HUES48 (cell line): ENCODE measurements at regions not wholly inside any gene's neighbourhood (a gene's known extent, or its start where the extent isn't known, plus 50 kb on each side); places are given as distances from the start of the nearest gene placed in this dataset.
"Not testable (repeated sequence)": the region's sequence is repeated elsewhere in the genome, so short reads cannot be mapped to it uniquely, and the experiment has no call there.

Experiments used
- H3K27ac ChIP-seq: one replicate; pipeline ENCODE4 v1.7.0; 2013; ENCODE audit warnings: low read depth, low read length, inconsistent platforms
- H3K27me3 ChIP-seq: 2 replicates; pipeline ENCODE4 v1.6.1; 2013; ENCODE audit warnings: mild to moderate bottlenecking, low read length; ENCODE audit not compliant: control insufficient read depth, insufficient read depth
- H3K36me3 ChIP-seq: 2 replicates; pipeline ENCODE4 v1.6.1; 2013; ENCODE audit warnings: low read length; ENCODE audit not compliant: control insufficient read depth, insufficient read depth
- H3K4me1 ChIP-seq: 2 replicates; pipeline ENCODE4 v1.6.1; 2013; ENCODE audit warnings: mild to moderate bottlenecking, low read length; ENCODE audit not compliant: control insufficient read depth, insufficient read depth
- H3K4me3 ChIP-seq: 2 replicates; pipeline ENCODE4 v1.5.1; 2013; ENCODE audit warnings: mild to moderate bottlenecking, low read depth, low read length
- H3K9ac ChIP-seq: 2 replicates; pipeline ENCODE4 v1.6.1; 2013; ENCODE audit warnings: mild to moderate bottlenecking, low read depth, low read length, moderate library complexity
- H3K9me3 ChIP-seq: 2 replicates; pipeline ENCODE4 v1.6.1; 2013; ENCODE audit warnings: low read length; ENCODE audit not compliant: control insufficient read depth, insufficient read depth

- Histone ChIP-seq H3K36me3 (no peaks in the 10 kb centered on the region; the same call in 1 of the 2 replicates), H3K9me3 (peaks cover 36% of the 10 kb centered on the region), H3K27ac (no peak overlapping the region), H3K27me3 (no peaks in the 10 kb centered on the region), H3K4me3 (no peak overlapping the region), H3K9ac (no peak overlapping the region), H3K4me1 (no peaks in the 10 kb centered on the region)
These were observed 138.7 kb downstream of the AKR1D1 start for GRCh38 chr7:138214926-138215325.

- H3K4me1 ChIP-seq, H3K27me3 ChIP-seq, H3K27ac ChIP-seq, H3K4me3 ChIP-seq, H3K36me3 ChIP-seq, H3K9ac ChIP-seq: not testable (repeated sequence)
- peaks cover 80% of the 10 kb centered on the region for H3K9me3 ChIP-seq
These were observed 144.1 kb downstream of the AKR1D1 start for GRCh38 chr7:138220321-138220720.

- H3K27me3 ChIP-seq, H3K9ac ChIP-seq, H3K4me3 ChIP-seq, H3K27ac ChIP-seq, H3K4me1 ChIP-seq, H3K36me3 ChIP-seq: not testable (repeated sequence)
- peaks cover 77% of the 10 kb centered on the region for H3K9me3 ChIP-seq
These were observed 145.1 kb downstream of the AKR1D1 start for GRCh38 chr7:138221388-138221787.

- no peaks in the 10 kb centered on the region for H3K27me3 ChIP-seq
- no peak overlapping the region for H3K9ac ChIP-seq
- no peaks in the 10 kb centered on the region for H3K36me3 ChIP-seq
- no peak overlapping the region for H3K4me3 ChIP-seq
- H3K9me3 ChIP-seq: peaks cover 57% of the 10 kb centered on the region
- no peaks in the 10 kb centered on the region for H3K4me1 ChIP-seq
- H3K27ac ChIP-seq: no peak overlapping the region
These were observed 147.2 kb downstream of the AKR1D1 start for GRCh38 chr7:138223402-138223879.

- H3K9me3 ChIP-seq: peaks cover 37% of the 10 kb centered on the region
- no peak overlapping the region for H3K27ac ChIP-seq
- H3K27me3 ChIP-seq: no peaks in the 10 kb centered on the region
- H3K4me1 ChIP-seq: no peaks in the 10 kb centered on the region
- H3K9ac ChIP-seq: no peak overlapping the region
- no peaks in the 10 kb centered on the region for H3K36me3 ChIP-seq
- H3K4me3 ChIP-seq: no peak overlapping the region
These were observed 149.8 kb downstream of the AKR1D1 start for GRCh38 chr7:138226001-138226476.

- H3K36me3 ChIP-seq: no peaks in the 10 kb centered on the region
These were observed 150.6 kb downstream of the AKR1D1 start for GRCh38 chr7:138226745-138227279.

GRCh38 chr7:138228119-138228518 lies 151.9 kb downstream of the AKR1D1 start:
- Histone ChIP-seq H3K4me3 (no peak overlapping the region), H3K36me3 (no peaks in the 10 kb centered on the region), H3K9ac (no peak overlapping the region), H3K27me3 (no peaks in the 10 kb centered on the region), H3K4me1 (no peaks in the 10 kb centered on the region), H3K27ac (no peak overlapping the region), H3K9me3 (peaks cover 17% of the 10 kb centered on the region)

More at GRCh38 chr7:138226745-138227279, 150.6 kb downstream of the AKR1D1 start:
- H3K4me3 ChIP-seq: no peak overlapping the region
- H3K9ac ChIP-seq: no peak overlapping the region
- peaks cover 29% of the 10 kb centered on the region for H3K9me3 ChIP-seq
- no peaks in the 10 kb centered on the region for H3K4me1 ChIP-seq
- no peak overlapping the region for H3K27ac ChIP-seq
- no peaks in the 10 kb centered on the region for H3K27me3 ChIP-seq

GRCh38 chr7:138228769-138229168 lies 152.5 kb downstream of the AKR1D1 start:
- no peak overlapping the region for H3K27ac ChIP-seq
- no peaks in the 10 kb centered on the region for H3K4me1 ChIP-seq
- H3K9ac ChIP-seq: no peak overlapping the region
- H3K4me3 ChIP-seq: no peak overlapping the region
- H3K9me3 ChIP-seq: peaks cover 15% of the 10 kb centered on the region
- no peaks in the 10 kb centered on the region for H3K36me3 ChIP-seq
- H3K27me3 ChIP-seq: no peaks in the 10 kb centered on the region

GRCh38 chr7:138233189-138233588 lies 156.9 kb downstream of the AKR1D1 start:
- H3K27me3 ChIP-seq: no peaks in the 10 kb centered on the region
- no peaks in the 10 kb centered on the region for H3K36me3 ChIP-seq
- no peak overlapping the region for H3K4me3 ChIP-seq
- no peak overlapping the region for H3K9ac ChIP-seq
- H3K27ac ChIP-seq: no peak overlapping the region
- H3K9me3 ChIP-seq: peaks cover 16% of the 10 kb centered on the region
- no peaks in the 10 kb centered on the region for H3K4me1 ChIP-seq

GRCh38 chr7:138235207-138235606 lies 158.9 kb downstream of the AKR1D1 start:
- no peak overlapping the region for H3K4me3 ChIP-seq
- no peaks in the 10 kb centered on the region for H3K4me1 ChIP-seq
- no peak overlapping the region for H3K27ac ChIP-seq
- H3K9me3 ChIP-seq: peaks cover 30% of the 10 kb centered on the region
- H3K36me3 ChIP-seq: no peaks in the 10 kb centered on the region
- H3K9ac ChIP-seq: no peak overlapping the region
- H3K27me3 ChIP-seq: no peaks in the 10 kb centered on the region

- Histone ChIP-seq H3K27ac (no peak overlapping the region), H3K27me3 (no peaks in the 10 kb centered on the region), H3K9me3 (peaks cover 30% of the 10 kb centered on the region), H3K9ac (no peak overlapping the region), H3K36me3 (no peaks in the 10 kb centered on the region), H3K4me1 (peaks cover 5% of the 10 kb centered on the region), H3K4me3 (no peak overlapping the region)
These were observed 161.7 kb downstream of the AKR1D1 start for GRCh38 chr7:138237995-138238394.
